ENCODE measurements at regions not wholly inside any gene's neighbourhood (a gene's known extent, or its start where the extent isn't known, plus 50 kb on each side); places are given as distances from the start of the nearest gene placed in this dataset.

- H3K9me3 ChIP-seq = no peaks in the 10 kb centered on the region
- no peaks in the 10 kb centered on the region for H3K9me2 ChIP-seq
- no peak overlapping the region for H3K4me2 ChIP-seq
- no peaks in the 10 kb centered on the region for H3K79me2 ChIP-seq (ENCODE audit: insufficient read depth)
- no peaks in the 10 kb centered on the region for H4K20me1 ChIP-seq (ENCODE audit: insufficient read depth)
- H3K4me1 ChIP-seq (ENCODE audit: control insufficient read depth in 1 of 2, insufficient read depth in 2 of 2, low read depth in 1 of 2, low read length in 1 of 2) = peaks cover 0 to 3% of the 10 kb centered on the region in 2 experiments; a peak in 1 of 4 replicates
- no peaks in the 10 kb centered on the region for H3F3A ChIP-seq (replicated peaks; ENCODE audit: insufficient read depth)
- no peaks in the 10 kb centered on the region for H3K27me3 ChIP-seq (ENCODE audit: insufficient read depth)
- no peak overlapping the region for H3K9ac ChIP-seq
- WGBS (ENCODE audit: low lambda C conversion rate) = 45% methylated on average over 8 of the region's 13 CpGs
- no peak for DNase-seq
- ChIA-PET POLR2A (no interaction called here), CTCF (interaction anchor here (1.0 to 2.3 kb wide), 4 partner anchors 19 to 700 kb away, joined by 3 to 7 read pairs (median 4); no protein-coding TSS in a partner anchor)
- TF ChIP-seq, protein P1, sequence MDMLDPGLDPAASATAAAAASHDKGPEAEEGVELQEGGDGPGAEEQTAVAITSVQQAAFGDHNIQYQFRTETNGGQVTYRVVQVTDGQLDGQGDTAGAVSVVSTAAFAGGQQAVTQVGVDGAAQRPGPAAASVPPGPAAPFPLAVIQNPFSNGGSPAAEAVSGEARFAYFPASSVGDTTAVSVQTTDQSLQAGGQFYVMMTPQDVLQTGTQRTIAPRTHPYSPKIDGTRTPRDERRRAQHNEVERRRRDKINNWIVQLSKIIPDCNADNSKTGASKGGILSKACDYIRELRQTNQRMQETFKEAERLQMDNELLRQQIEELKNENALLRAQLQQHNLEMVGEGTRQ (IDR thresholded peaks at IDR 0.05; ENCODE audit: borderline replicate concordance, low read depth, low read length) = no peak
- no peak for TF ChIP-seq RXRA (IDR thresholded peaks at IDR 0.05; ENCODE audit: borderline replicate concordance, low read depth)
- no peak for TF ChIP-seq ZBTB33 (IDR thresholded peaks at IDR 0.05; ENCODE audit: borderline replicate concordance, low read depth)
- TF ChIP-seq, protein P2, sequence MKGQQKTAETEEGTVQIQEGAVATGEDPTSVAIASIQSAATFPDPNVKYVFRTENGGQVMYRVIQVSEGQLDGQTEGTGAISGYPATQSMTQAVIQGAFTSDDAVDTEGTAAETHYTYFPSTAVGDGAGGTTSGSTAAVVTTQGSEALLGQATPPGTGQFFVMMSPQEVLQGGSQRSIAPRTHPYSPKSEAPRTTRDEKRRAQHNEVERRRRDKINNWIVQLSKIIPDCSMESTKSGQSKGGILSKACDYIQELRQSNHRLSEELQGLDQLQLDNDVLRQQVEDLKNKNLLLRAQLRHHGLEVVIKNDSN (IDR thresholded peaks at IDR 0.05; ENCODE audit: borderline replicate concordance, low read depth) = no peak
- no peak for TF ChIP-seq ELF1 (IDR thresholded peaks at IDR 0.05)
- TF ChIP-seq EP300 (IDR thresholded peaks at IDR 0.05; ENCODE audit: borderline replicate concordance in 1 of 2, low read depth in 1 of 2, low read length in 1 of 2) = no peak
- TF ChIP-seq MEF2A (IDR thresholded peaks at IDR 0.05; ENCODE audit: borderline replicate concordance, low read depth) = no peak
- TF ChIP-seq TCF12 (IDR thresholded peaks at IDR 0.05) = no peak
- no peak for TF ChIP-seq MXI1 (IDR thresholded peaks at IDR 0.05; ENCODE audit: low read depth, low read length)
- no peak for TF ChIP-seq TAF1 (IDR thresholded peaks at IDR 0.05; ENCODE audit: borderline replicate concordance, low read depth, low read length)
- TF ChIP-seq RAD21 (IDR thresholded peaks at IDR 0.05; ENCODE audit: low read length) = no peak
- TF ChIP-seq, protein P3, sequence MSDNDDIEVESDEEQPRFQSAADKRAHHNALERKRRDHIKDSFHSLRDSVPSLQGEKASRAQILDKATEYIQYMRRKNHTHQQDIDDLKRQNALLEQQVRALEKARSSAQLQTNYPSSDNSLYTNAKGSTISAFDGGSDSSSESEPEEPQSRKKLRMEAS (IDR thresholded peaks at IDR 0.05; ENCODE audit: low read depth) = no peak
- TF ChIP-seq, protein P4, sequence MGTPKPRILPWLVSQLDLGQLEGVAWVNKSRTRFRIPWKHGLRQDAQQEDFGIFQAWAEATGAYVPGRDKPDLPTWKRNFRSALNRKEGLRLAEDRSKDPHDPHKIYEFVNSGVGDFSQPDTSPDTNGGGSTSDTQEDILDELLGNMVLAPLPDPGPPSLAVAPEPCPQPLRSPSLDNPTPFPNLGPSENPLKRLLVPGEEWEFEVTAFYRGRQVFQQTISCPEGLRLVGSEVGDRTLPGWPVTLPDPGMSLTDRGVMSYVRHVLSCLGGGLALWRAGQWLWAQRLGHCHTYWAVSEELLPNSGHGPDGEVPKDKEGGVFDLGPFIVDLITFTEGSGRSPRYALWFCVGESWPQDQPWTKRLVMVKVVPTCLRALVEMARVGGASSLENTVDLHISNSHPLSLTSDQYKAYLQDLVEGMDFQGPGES (IDR thresholded peaks at IDR 0.05; ENCODE audit: low read depth, low read length) = no peak
- no peak for TF ChIP-seq EZH2phosphoT487 (IDR thresholded peaks at IDR 0.05; ENCODE audit: borderline replicate concordance, low read depth)
- TF ChIP-seq, protein P5, sequence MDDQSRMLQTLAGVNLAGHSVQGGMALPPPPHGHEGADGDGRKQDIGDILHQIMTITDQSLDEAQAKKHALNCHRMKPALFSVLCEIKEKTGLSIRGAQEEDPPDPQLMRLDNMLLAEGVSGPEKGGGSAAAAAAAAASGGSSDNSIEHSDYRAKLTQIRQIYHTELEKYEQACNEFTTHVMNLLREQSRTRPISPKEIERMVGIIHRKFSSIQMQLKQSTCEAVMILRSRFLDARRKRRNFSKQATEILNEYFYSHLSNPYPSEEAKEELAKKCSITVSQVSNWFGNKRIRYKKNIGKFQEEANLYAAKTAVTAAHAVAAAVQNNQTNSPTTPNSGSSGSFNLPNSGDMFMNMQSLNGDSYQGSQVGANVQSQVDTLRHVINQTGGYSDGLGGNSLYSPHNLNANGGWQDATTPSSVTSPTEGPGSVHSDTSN (IDR thresholded peaks at IDR 0.05) = no peak
- TF ChIP-seq, protein P6, sequence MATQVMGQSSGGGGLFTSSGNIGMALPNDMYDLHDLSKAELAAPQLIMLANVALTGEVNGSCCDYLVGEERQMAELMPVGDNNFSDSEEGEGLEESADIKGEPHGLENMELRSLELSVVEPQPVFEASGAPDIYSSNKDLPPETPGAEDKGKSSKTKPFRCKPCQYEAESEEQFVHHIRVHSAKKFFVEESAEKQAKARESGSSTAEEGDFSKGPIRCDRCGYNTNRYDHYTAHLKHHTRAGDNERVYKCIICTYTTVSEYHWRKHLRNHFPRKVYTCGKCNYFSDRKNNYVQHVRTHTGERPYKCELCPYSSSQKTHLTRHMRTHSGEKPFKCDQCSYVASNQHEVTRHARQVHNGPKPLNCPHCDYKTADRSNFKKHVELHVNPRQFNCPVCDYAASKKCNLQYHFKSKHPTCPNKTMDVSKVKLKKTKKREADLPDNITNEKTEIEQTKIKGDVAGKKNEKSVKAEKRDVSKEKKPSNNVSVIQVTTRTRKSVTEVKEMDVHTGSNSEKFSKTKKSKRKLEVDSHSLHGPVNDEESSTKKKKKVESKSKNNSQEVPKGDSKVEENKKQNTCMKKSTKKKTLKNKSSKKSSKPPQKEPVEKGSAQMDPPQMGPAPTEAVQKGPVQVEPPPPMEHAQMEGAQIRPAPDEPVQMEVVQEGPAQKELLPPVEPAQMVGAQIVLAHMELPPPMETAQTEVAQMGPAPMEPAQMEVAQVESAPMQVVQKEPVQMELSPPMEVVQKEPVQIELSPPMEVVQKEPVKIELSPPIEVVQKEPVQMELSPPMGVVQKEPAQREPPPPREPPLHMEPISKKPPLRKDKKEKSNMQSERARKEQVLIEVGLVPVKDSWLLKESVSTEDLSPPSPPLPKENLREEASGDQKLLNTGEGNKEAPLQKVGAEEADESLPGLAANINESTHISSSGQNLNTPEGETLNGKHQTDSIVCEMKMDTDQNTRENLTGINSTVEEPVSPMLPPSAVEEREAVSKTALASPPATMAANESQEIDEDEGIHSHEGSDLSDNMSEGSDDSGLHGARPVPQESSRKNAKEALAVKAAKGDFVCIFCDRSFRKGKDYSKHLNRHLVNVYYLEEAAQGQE (IDR thresholded peaks at IDR 0.05; ENCODE audit: low read depth, low read length) = no peak
- TF ChIP-seq YY1 (IDR thresholded peaks at IDR 0.05; ENCODE audit: low read depth) = no peak
- no peak for TF ChIP-seq FOXM1 (IDR thresholded peaks at IDR 0.05; ENCODE audit: low read depth)
- TF ChIP-seq JUND (IDR thresholded peaks at IDR 0.05) = no peak
- H3K36me3 ChIP-seq (replicated peaks in 1 of 2; ENCODE audit: control insufficient read depth in 1 of 2, insufficient read depth in 2 of 2, low read length in 1 of 2) = no peaks in the 10 kb centered on the region
- no peak overlapping the region for H2AFZ ChIP-seq (ENCODE audit: low read depth)
- no peak overlapping the region for H3K4me3 ChIP-seq (ENCODE audit: low read depth in 2 of 2, low read length in 1 of 2)
- no peak overlapping the region for H3K27ac ChIP-seq (ENCODE audit: low read depth in 2 of 2, low read length in 1 of 2)
Measured at GRCh38 chr22:44646141-44646540, 55.9 kb upstream of the PRR5 start.
